GM19452 (cell line): ENCODE measurements at regions not wholly inside any gene's neighbourhood (a gene's known extent, or its start where the extent isn't known, plus 50 kb on each side); places are given as distances from the start of the nearest gene placed in this dataset.
"Not testable (repeated sequence)": the region's sequence is repeated elsewhere in the genome, so short reads cannot be mapped to it uniquely, and the experiment has no call there.

Experiments used
- ATAC-seq: cut with Tn5 transposase; IDR thresholded peaks from one replicate; pipeline ENCODE4 v1.9.1; 2021; ENCODE audit not compliant: unreplicated experiment

DNA sequence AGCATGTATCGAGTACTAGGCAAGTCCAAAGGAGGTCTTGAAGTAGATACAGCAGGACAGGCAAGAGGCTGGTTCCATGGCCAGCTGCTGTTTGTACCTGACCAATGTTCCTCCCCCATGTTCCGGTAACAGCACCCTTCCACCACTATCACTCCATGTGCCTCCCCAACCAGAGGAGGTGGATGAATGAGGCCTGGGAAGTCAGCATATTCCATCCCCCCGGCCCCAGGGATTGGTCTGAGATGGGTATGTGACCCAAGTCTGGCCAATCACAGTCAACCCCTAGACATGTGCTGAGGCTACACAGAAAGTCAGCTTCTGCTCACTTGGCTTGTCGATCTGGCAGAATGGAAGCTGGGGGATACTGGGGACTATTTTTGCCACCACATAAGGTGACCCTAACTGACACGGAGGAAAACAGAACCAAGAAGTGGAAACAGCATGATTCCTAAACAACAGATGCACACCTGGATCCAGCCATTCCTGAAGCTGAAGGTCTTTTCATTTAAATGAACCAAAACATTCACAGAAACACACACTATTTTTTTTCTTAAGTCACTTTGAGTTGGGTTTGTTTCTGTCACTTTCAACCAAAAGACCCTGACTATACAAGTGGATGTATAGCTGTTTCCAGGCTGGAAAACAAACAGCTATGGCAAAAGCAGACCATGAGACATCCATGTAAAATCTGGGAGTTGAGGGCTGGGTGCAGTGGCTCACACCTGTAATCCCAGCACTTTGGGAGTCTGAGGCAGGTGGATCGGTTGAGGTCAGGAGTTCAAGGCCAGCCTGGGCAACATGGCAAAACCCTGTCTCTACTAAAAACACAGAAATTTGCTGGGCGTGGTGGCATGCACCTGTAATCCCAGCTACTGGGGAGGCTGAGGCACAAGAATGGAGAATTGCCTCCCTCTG is 70.4 kb upstream of the PTPN1 start:
- ATAC-seq, result no peak

DNA sequence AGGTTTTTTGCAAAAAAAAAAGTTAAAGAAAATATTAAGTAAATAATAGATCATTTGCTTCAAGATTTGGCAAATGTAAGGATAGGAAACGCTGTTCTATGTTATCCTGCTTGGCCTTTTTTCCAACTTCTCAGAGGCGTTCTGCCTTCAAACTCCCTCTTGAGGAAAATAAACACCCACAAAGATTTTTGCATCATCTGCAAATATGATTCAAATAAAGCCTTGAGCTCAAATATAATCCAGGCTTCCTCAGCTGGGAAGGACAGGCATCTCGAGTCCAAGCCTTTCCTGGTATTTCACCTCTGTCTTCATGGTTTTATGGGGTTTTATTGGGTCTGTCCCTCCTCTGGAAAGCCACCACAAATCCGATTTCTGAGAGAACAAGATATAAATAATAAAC is 67.7 kb upstream of the PTPN1 start:
- no peak for ATAC-seq

DNA sequence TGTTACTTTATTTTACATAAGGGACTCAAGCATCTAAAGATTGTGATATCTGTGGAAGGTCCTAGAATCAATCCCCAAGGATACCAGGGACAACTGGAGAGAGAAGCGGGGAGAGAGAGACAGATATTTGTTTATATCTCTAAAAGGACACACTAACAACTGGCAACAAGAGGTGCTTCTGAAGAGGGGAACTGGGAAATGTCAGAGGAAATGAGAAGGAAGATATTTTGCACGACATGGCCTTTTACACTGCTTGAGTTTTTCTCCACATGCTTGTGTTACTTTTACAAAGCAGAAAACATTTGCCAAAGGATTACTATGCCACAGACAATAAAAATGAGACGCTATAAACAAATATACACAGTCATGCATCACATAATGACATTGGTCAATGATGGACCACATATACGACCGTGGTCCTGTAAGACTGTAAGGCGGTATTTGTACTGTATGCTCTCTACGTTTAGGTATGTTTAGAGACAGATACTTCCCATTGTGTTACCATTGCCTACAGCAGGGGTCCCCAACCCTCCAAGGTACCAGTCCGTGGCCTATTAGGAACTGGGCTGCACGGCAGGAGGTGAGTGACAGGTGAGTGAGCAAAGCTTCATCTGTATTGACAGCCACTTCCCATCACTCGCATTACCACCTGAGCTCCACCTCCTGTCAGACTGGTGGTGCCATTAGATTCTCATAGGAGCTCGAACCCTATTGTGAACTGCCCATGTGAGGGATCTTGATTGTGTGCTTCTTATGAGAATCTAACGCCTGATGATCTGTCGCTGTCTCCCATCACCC is 64.6 kb upstream of the PTPN1 start:
- no peak for ATAC-seq

DNA sequence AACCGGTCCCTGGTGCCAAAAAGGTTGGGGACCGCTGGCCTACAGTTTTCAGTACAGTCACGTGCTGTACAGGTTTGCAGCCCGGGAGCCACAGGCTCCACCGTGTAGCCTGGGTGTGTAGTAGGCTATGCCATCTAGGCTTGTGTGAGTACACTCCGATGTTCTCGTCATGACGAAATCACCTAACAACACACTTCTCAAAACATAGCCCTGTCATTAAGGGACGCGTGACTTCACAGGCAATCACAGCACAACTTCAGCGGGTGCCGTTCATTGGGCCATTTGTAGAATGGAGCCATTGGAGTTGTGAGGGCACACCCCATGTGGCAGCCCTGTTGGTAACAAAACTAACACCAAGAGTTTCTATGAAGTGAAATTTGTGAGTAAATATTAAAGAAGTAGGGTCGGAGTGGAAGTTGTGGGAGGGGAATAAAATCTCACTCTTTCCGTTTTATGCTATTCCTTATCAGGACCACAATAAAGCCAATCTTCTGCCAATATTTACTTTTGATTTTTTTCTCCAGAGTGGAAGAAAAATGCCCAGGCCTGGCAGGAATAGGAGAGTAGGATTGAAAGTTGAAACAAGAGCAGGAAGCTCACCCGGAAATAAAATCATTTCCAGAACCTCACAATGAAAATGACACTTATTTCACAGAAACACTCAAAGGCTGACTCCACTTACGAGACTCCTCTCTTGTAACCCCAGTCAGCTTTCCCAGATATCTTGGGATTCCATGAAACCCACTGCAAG is 63.7 kb upstream of the PTPN1 start:
- no peak for ATAC-seq

DNA sequence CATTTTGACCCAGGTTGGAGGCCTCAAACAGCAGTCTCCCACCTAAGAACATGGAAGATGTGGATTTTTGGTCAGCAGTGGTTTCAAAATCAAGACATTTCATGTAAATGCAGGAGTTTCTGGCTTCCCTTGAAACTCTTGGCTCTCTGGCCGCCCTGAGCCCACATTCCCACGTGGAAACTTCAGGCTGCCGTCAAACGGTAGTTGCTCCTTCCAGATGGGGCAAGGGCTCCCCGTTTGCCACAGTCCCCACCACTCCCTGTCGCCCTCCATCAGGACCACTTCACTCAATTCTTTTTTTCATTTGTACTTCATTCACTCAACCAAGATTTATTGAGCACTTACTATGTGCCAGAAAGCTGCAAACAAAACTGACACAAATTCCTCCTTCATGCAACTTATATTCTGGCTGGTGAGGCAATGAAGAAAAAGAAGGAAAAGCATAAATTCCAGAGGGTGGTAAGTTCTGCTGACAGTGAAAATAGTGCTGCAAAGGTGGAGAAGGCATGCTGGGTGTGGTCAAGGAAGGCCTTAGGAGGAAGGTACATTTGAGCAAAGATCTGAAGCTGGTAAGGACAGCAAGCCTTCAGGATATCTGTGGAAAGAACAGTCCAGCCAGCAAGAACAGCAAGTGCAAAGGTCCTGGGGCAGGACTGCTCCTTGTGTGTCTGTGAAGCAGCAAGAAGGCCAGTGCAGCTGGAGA is 62.9 kb upstream of the PTPN1 start:
- ATAC-seq, result no peak

DNA sequence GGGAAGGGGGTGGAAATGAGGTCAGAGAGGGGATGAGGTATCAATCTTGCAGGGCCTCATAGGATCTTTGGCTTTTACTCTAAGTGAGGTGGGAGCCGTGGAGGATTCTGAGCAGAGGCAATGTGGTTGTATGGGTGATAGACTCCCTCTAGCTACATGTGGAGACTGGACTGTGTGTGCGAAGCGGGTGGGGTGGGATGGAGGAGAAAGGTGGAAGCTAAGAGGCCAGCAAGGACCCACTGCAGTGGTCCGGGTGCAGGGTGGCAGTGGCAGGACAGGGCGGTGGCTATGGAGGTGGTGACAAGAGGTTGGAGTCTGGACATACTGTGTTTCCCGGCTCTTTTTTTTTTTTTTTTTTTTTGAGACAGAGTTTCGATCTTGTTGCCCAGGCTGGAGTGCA is 62.4 kb upstream of the PTPN1 start:
- ATAC-seq, result no peak

DNA sequence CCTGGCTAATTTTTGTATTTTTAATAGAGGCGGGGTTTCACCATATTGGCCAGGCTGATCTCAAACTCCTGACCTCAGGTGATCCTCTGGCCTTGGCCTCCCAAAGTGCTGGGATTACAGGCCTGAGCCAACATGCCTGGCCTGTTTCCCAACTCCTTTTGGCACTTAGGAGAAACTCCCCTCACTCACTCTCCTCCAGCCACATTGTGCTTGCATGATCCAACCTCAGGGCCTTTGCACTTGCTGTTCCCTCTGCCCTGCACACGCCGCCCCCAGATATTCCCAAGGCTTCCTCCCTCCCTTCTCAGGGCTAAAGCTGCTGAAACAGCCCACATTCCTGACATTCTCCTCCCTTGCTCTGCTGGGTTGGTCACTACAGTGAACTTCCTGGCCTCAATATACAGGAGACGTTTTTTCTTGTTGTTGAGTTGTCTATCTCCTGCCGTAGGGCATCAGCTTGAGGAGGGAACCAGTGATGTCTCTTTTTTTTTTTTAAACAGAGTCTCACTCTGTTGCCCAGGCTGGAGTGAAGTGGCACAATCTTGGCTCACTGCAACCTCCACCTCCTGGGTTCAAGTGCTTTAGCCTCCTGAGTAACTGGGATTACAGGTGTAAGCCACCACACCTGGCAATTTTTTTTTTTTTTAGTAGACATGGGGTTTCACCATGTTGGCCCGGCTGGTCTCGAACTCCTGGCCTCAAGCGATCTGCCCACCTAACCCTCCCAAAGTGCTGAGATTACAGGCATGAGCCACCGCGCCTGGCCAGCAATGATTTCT is 61.4 kb upstream of the PTPN1 start:
- not testable (repeated sequence) for ATAC-seq

DNA sequence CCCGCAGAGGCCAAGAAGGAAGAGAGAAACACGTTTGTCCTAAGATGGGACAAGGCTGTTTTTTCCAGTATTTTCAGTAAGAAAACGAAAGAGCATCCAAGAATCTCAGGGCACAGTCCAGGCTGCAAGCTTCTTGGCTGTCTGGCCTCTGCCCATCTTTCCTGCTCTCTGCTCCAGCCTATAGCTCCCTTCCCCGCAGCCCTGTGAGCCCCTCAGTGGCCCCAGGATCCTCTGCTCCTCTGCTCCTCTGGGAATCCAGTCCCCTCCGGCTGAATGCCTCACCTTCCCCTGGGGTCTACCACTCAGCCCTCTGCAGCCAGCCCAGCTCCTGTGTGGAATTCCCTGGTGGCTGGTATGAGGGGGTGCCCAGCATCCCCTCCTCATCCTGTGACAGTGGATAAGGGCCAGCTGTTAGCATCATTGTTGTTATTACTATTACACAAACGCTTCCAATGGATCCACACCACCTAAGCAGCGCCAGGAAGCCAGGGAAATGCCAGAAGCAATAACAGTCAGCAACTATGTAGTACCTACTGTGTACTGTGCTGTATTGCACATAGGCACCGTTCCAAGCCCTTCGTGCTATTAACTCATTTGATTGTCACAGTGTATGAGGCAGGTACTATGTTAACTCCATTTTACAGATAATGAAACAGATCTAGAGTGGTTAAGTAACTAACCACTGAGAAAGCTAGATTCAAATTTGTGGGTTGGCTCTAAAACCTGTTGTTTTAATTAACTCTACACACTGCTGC is 60.3 kb upstream of the PTPN1 start:
- ATAC-seq, result peak; percentile 59

DNA sequence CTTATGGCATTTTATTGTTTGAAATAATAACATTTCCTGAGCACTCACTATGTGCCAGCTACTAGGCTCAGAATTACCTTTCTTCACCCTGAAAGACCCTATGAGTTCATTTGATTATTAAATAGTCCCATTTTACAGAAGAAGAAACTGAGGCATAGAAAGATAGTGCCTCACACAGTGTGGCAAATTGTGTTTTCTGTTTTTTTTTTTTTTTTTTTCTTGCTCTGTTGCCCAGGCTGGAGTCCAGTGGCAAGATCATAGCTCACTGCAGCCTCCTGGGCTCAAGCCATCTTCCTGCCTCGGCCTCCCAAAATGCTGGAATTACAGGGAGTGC is 59.7 kb upstream of the PTPN1 start:
- no peak for ATAC-seq

DNA sequence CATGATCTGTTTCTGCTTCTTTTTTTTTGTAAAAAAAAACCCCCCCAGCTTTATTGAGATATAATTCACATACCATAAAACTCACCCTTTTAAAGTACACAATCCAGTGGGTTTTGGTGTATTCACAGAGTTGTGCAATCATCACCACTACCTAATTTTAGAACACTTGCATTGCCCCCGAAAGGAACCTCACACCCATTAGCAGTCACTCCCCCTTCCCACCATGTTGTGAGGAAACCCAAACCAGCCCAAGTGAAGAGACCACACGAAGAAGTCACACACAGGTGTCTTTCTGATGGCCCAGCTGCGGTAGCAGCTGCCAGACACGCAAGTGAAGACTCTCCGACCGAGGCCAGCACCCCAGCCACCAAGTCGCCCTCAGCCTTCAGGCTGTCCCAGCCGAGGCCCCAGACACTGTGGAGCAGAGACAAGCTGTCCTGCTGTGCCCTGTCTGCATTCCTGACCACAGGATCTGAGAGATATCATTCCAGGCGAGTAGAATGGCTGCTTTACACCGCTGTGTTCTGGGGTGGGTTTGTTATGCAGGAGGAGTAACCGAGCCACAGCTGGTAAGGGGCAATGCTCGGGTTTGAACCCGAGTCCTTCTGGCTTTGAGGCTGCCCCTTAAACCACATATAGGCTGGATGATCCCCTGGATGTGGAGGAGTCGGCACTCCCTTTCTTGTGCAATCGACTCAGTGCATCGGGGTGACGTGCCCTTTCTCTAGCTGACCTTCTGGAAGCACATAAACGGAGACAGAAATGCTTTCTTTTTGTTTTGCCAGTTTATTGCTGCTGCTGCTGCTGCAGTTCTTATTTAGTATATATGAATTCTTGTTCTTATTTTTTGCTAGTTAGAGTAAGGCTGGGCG is 59.1 kb upstream of the PTPN1 start:
- ATAC-seq, result peak; percentile 84

DNA sequence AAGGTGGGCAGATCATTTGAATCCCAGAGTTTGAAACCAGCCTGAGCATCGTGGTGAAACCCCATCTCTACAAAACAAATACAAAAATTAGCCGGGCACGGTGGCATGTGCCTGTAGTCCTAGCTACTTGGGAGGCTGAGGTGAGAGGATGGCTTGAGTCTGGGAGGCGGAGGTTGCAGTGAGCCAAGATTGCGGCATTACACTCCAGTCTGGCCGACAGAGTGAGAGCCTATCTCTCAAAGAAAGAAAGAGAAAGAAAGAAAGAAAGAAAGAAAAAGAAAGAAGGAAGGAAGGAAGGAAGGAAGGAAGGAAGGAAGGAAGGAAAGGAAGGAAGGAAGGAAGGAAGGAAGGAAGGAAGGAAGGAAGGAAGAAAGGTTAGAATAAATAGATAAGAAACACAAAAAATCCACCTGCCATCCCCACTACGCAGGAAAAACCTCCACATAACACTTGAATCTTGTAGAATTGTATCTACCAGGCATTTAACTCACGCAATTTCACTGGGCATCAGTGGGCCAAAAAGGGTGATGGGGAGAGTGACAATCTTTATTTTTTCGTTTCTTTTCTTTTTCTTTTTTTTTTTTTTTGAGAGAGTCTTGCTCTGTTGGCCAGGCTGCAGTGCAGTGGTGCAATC is 58.3 kb upstream of the PTPN1 start:
- ATAC-seq, result not testable (repeated sequence)

DNA sequence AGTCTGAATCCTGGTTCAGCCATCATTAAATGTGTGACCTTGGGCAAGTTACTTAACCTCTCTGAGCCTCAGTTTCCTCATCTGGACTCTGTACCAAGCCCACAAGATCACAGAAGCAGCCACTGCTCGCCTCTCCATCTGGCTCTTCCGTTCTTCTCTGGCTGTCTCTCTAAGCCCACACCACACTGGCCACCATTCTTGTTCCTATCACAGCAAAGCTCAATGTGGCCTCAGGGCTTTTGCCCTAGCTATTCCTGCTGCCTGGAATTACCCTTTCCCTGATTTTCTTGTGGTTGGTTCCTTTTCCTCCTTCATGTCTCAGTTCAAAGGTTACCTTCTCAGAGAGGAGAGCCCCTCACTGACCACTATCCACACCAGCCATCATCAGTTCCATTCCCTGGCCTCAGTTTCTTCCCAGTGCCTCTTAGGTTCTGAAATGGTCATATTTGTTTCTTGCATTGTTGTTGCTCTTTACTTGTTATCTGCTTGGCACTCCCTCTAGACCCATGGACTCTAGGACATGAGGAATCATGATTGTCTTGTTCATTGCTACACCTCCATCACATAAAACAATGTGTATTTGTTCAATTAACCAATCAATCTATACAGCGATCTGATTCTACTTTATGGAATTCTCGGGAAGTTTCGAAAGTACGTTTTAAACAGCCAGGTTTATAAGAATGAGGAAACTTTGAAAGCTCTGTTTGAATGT is 56.5 kb upstream of the PTPN1 start:
- ATAC-seq, result no peak

DNA sequence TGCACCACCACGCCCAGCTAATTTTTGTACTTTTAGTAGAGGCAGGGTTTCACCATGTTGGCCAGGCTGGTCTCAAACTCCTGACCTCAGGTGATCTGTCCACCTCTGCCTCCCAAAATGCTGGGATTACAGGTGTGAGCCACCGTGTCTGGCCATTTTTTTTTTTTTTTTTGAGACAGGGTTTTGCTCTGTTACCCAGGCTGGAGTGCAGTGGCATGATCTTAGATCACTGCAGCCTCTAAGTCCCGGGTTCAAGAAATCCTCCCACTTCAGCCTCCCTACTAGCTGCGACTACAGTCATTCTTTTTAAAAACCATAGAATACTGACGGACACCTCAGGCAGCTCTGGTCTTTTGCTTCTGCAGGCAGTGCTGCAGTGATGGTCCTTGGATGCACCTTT is 54.9 kb upstream of the PTPN1 start:
- ATAC-seq, result not testable (repeated sequence)

DNA sequence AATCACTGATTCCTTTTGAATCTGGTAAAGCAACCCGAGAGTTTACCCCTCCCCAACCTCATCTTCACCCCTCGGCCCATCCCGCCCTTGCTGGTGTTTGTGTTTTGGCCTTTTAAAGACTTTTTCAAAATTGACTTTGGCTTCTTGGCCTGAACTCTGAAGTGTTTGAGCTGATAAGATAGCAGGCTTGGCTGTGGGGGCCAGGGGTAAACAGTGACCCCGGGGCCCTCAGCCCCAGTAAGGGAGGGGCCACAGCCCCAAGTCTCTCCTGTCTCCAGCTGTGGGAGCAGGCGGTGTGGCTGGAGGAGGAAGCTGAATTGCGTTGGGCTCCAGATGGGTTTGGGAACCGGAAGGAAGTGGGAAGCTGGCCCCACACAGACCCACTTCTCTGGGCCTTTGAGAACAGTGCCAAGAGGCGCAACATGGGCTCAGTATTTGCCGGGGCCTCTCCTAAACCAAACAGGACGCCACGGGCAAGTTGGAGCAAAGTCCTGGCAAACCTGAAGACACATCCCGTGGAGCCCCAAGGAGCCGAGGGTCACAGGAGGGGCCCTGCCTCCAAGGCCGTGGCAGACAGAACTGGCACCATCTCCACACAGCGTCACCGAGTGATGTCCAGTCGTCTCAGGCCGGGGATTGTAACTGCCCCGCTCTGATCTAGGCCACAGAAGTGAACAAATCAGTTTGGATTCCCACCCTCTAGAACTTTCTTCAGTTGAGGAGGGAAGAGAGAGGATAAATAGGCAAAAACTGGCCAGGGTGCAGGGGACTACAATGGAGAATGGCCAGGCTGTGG is 54.3 kb upstream of the PTPN1 start:
- ATAC-seq, result no peak

DNA sequence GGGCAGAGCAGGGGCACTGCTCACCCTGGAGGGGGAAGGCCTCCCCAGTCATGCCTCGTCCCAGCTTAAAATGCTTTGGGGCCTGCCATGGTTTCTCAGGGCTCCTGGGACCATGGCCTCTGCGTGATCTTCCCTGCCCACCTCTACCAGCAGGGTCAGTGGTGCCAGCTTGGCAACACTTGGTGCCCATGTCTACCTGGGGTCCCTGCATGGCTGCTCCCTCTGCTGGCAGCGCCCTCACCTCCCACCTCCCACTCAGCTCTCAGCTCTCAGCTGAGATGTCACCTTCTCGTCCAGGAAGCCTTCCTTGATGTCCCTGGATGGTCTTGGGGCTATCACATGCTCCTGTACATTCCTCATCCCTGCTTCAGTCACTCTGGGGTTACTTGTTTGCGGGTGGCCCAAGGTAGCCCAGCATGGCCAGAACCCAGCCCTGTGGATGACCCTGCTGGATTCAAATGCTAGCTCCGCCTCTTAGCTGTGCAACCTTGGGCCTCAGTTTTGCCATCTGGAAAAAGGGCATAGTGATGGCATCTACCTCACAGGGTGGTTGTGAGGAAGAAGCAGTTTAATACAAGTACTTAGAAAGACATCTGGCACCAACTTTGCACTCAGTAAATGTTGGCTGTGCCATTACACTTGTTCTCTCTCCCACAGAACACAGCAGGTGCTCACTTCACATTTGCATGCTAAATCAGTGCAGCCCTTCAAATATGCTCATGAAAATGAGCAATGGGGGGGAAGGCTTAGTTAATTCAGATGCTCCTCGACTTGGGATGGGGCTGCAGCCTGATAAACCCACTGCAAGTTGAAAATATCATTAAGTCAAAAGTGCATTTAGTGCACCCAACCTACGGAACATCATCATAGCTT is 53.5 kb upstream of the PTPN1 start:
- ATAC-seq, result no peak
